Astrocyte (in vitro differentiated cells and primary cell): ENCODE measurements at regions not wholly inside any gene's neighbourhood (a gene's known extent, or its start where the extent isn't known, plus 50 kb on each side); places are given as distances from the start of the nearest gene placed in this dataset.

Experiments
- DNase-seq: peaks from one replicate; pipeline ENCODE4 v3.0.0-alpha.2; 2010; ENCODE audit warnings: low read depth
- FAIRE-seq: peaks from 2 replicates; lab custom pipeline; 2011; peaks lifted over from hg19 to GRCh38; lab: Jason Lieb, UNC
- H2AFZ ChIP-seq: 2 replicates; pipeline ENCODE4 v1.6.0; 2012; ENCODE audit warnings: low read depth, low read length, inconsistent platforms
- H3K27ac ChIP-seq: 2 replicates; pipeline ENCODE4 v1.5.1; 2011; ENCODE audit warnings: low read depth, low read length, inconsistent platforms
- H3K27me3 ChIP-seq: 2 replicates; pipeline ENCODE4 v1.6.0; 2011; ENCODE audit warnings: low read length, inconsistent platforms; ENCODE audit not compliant: insufficient read depth
- H3K36me3 ChIP-seq: 2 replicates; pipeline ENCODE4 v1.5.1; 2011; ENCODE audit warnings: low read length, inconsistent platforms; ENCODE audit not compliant: insufficient read depth
- H3K4me1 ChIP-seq: 2 replicates; pipeline ENCODE4 v1.5.1; 2011; ENCODE audit warnings: low read length, inconsistent platforms; ENCODE audit not compliant: insufficient read depth
- H3K4me2 ChIP-seq: 2 replicates; pipeline ENCODE4 v1.6.0; 2012; ENCODE audit warnings: low read length, inconsistent platforms
- H3K4me3 ChIP-seq: 2 replicates; pipeline ENCODE4 v1.5.1; 2011; ENCODE audit warnings: low read depth, mild to moderate bottlenecking, low read length, inconsistent platforms; ENCODE audit not compliant: insufficient read depth
- H3K79me2 ChIP-seq: 2 replicates; pipeline ENCODE4 v1.6.0; 2012; ENCODE audit warnings: mild to moderate bottlenecking, low read length, inconsistent platforms; ENCODE audit not compliant: insufficient read depth
- H3K9ac ChIP-seq: 2 replicates; pipeline ENCODE4 v1.6.0; 2012; ENCODE audit warnings: mild to moderate bottlenecking, low read length, inconsistent platforms
- H3K9me3 ChIP-seq: 2 replicates; pipeline ENCODE4 v1.5.1; 2012; ENCODE audit warnings: low read depth, mild to moderate bottlenecking, low read length, inconsistent platforms; ENCODE audit not compliant: insufficient read depth
- H4K20me1 ChIP-seq: 2 replicates; pipeline ENCODE4 v1.6.0; 2012; ENCODE audit warnings: low read length, inconsistent platforms; ENCODE audit not compliant: insufficient read depth
- H3K27ac Mint-ChIP-seq: one replicate; pipeline ENCODE4 v1.8.0; 2021; ENCODE audit warnings: mild to moderate bottlenecking, mixed read lengths; ENCODE audit not compliant: unreplicated experiment
- H3K27me3 Mint-ChIP-seq: one replicate; pipeline ENCODE4 v1.8.0; 2021; ENCODE audit warnings: low read depth, mixed read lengths; ENCODE audit not compliant: unreplicated experiment
- H3K36me3 Mint-ChIP-seq: one replicate; pipeline ENCODE4 v1.8.0; 2021; ENCODE audit warnings: low read depth, mixed read lengths; ENCODE audit not compliant: unreplicated experiment
- H3K4me1 Mint-ChIP-seq: one replicate; pipeline ENCODE4 v1.8.0; 2021; ENCODE audit warnings: low read depth, mixed read lengths; ENCODE audit not compliant: unreplicated experiment
- H3K4me3 Mint-ChIP-seq: one replicate; pipeline ENCODE4 v1.8.0; 2021; ENCODE audit warnings: mild to moderate bottlenecking, moderate library complexity, mixed read lengths; ENCODE audit not compliant: unreplicated experiment
- H3K9me3 Mint-ChIP-seq: one replicate; pipeline ENCODE4 v1.8.0; 2021; ENCODE audit warnings: mild to moderate bottlenecking, mixed read lengths; ENCODE audit not compliant: unreplicated experiment
- EZH2 ChIP-seq: IDR thresholded peaks from 2 replicates; pipeline ENCODE4 v1.6.1; 2012; ENCODE audit warnings: mild to moderate bottlenecking, low read length, inconsistent platforms; ENCODE audit not compliant: insufficient read depth
- TF ChIP-seq, protein P1 (sequence below): IDR thresholded peaks from 2 replicates; pipeline ENCODE4 v1.5.1; 2011; ENCODE audit warnings: low read depth, mild to moderate bottlenecking, inconsistent platforms, low read length, moderate library complexity; ENCODE audit not compliant: insufficient read depth

DNA sequence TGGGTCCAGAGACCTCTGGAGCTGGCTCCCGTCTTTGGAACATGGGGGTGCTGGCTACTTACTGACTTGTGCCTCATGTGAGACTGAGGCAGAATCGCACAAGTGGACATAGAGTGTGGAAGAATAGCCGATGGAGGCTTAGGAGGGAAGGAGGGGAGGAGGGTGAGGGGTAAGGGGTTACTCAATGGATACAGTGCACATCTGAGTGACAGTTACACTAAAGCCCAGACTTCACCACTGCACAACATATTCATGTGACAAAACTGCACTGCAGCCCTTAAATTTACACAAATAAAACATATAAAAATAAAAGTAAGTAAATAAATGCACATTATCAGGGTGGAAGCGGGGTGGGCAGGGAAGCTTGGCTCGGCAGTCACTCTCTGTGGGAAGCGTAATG, 197.7 kb upstream of the RAB4A start:
- no peaks in the 10 kb centered on the region for H3K27me3 ChIP-seq
- H3K27ac Mint-ChIP-seq, result no peak overlapping the region
- DNase-seq (no peak), FAIRE-seq (no peak)
- H3K79me2 ChIP-seq, result no peaks in the 10 kb centered on the region
- no peaks in the 10 kb centered on the region for H3K4me1 Mint-ChIP-seq
- H3K36me3 ChIP-seq, result no peaks in the 10 kb centered on the region
- no peak for TF ChIP-seq EZH2
- TF ChIP-seq, protein P1, sequence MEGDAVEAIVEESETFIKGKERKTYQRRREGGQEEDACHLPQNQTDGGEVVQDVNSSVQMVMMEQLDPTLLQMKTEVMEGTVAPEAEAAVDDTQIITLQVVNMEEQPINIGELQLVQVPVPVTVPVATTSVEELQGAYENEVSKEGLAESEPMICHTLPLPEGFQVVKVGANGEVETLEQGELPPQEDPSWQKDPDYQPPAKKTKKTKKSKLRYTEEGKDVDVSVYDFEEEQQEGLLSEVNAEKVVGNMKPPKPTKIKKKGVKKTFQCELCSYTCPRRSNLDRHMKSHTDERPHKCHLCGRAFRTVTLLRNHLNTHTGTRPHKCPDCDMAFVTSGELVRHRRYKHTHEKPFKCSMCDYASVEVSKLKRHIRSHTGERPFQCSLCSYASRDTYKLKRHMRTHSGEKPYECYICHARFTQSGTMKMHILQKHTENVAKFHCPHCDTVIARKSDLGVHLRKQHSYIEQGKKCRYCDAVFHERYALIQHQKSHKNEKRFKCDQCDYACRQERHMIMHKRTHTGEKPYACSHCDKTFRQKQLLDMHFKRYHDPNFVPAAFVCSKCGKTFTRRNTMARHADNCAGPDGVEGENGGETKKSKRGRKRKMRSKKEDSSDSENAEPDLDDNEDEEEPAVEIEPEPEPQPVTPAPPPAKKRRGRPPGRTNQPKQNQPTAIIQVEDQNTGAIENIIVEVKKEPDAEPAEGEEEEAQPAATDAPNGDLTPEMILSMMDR, result no peak
- H3K27me3 Mint-ChIP-seq, result peaks cover 27% of the 10 kb centered on the region
- H2AFZ ChIP-seq, result no peak overlapping the region
- no peak overlapping the region for H3K27ac ChIP-seq
- no peak overlapping the region for H3K4me2 ChIP-seq
- H3K9me3 Mint-ChIP-seq, result no peaks in the 10 kb centered on the region
- H3K4me3 ChIP-seq, result no peak overlapping the region
- H3K4me3 Mint-ChIP-seq, result no peak overlapping the region
- no peaks in the 10 kb centered on the region for H3K36me3 Mint-ChIP-seq
- H3K4me1 ChIP-seq, result peaks cover 4% of the 10 kb centered on the region
- H3K9me3 ChIP-seq, result no peaks in the 10 kb centered on the region
- no peaks in the 10 kb centered on the region for H4K20me1 ChIP-seq
- no peak overlapping the region for H3K9ac ChIP-seq

DNA sequence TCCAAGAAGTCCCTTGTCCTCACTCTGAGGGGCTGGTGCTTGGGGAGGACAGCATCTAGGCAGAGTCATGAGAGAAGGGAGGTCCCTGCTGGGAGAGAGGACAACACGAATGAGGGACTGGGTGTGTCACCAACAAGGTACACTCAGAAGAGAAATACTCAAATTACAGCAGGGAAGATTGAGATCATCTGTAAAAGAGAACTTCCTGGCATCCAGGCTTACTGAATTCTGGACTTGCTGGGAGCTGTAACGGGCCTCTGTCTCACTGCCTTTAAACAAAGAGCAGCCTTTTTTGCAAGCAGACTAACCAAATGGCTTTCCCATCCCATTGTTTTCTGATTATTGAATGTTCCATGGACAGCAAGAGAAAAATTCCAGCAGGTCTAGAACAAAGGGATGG, 195.7 kb upstream of the RAB4A start:
- H3K9me3 Mint-ChIP-seq, result no peaks in the 10 kb centered on the region
- no peak for FAIRE-seq
- Histone ChIP-seq H3K27me3 (no peaks in the 10 kb centered on the region), H3K79me2 (no peaks in the 10 kb centered on the region), H3K9me3 (no peaks in the 10 kb centered on the region), H3K4me3 (no peak overlapping the region), H4K20me1 (no peaks in the 10 kb centered on the region), H3K4me1 (peaks cover 1% of the 10 kb centered on the region), H3K4me2 (no peak overlapping the region), H3K9ac (no peak overlapping the region), H3K27ac (no peak overlapping the region), H2AFZ (no peak overlapping the region), H3K36me3 (no peaks in the 10 kb centered on the region)
- H3K4me3 Mint-ChIP-seq, result no peak overlapping the region
- H3K27ac Mint-ChIP-seq, result no peak overlapping the region
- DNase-seq, result no peak
- no peaks in the 10 kb centered on the region for H3K4me1 Mint-ChIP-seq
- H3K27me3 Mint-ChIP-seq, result peaks cover 20% of the 10 kb centered on the region
- TF ChIP-seq, protein P1, result no peak
- no peak for TF ChIP-seq EZH2
- H3K36me3 Mint-ChIP-seq, result no peaks in the 10 kb centered on the region

DNA sequence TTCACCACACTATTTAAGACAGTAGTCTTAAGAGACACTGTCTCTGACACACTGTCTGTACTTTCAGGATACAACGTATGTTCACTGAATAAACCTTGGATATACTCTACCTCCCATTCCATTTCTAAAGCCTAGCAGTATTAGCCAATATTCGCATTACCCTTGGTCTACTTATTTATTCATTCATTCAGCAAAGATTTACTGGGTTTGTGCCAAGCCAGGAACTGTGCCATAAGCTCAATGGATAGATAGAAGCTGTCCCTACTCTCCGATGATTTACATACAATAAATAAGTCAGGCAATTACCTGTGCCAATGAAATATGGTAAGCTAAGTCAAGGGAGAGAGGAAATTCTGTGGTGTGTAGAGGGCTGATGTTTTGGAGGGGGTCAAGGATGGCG, 195.2 kb upstream of the RAB4A start:
- Mint-ChIP-seq H3K4me3 (no peak overlapping the region), H3K36me3 (no peaks in the 10 kb centered on the region), H3K27me3 (peaks cover 20% of the 10 kb centered on the region), H3K4me1 (no peaks in the 10 kb centered on the region), H3K27ac (no peak overlapping the region), H3K9me3 (no peaks in the 10 kb centered on the region)
- DNase-seq, result no peak
- Histone ChIP-seq H4K20me1 (no peaks in the 10 kb centered on the region), H3K27me3 (no peaks in the 10 kb centered on the region), H3K27ac (no peak overlapping the region), H3K4me2 (no peak overlapping the region), H3K4me1 (no peaks in the 10 kb centered on the region), H3K9ac (no peak overlapping the region), H3K36me3 (no peaks in the 10 kb centered on the region), H3K79me2 (no peaks in the 10 kb centered on the region), H3K9me3 (no peaks in the 10 kb centered on the region), H2AFZ (no peak overlapping the region), H3K4me3 (no peak overlapping the region)
- no peak for TF ChIP-seq EZH2
- TF ChIP-seq, protein P1, result no peak
- no peak for FAIRE-seq
